Thoracic aorta (tissue), 2 donors: ENCODE measurements at regions not wholly inside any gene's neighbourhood (a gene's known extent, or its start where the extent isn't known, plus 50 kb on each side); places are given as distances from the start of the nearest gene placed in this dataset.

Source experiments
- ATAC-seq: fragments of 150-250 bp; one replicate; pipeline ENCODE4 v1.8.0; 2017; ENCODE audit warnings: low read depth; ENCODE audit not compliant: insufficient number of reproducible peaks, low FRiP score
- DNase-seq: peaks from one replicate; pipeline ENCODE4 v3.0.0-alpha.2; 2020; ENCODE audit warnings: low spot score
- H3K27ac ChIP-seq, 2 donors: fragments of 200-600 bp; sonication (generic); 1 replicate in 1 of 2; 2 replicates in 1 of 2; pipeline ENCODE4 v1.5.1; 2016; ENCODE audit warnings: mild to moderate bottlenecking in 2 of 2, moderate library complexity in 2 of 2
- H3K27me3 ChIP-seq: fragments of 200-600 bp; sonication (generic); replicated peaks from 2 replicates; pipeline ENCODE4 v1.6.0; 2016; ENCODE audit warnings: mild to moderate bottlenecking; ENCODE audit not compliant: insufficient read depth
- H3K36me3 ChIP-seq: fragments of 200-600 bp; sonication (generic); one replicate; pipeline ENCODE4 v1.5.1; 2016
- H3K4me1 ChIP-seq, 2 donors: fragments of 200-600 bp; sonication (generic); 1 replicate in 1 of 2; 2 replicates in 1 of 2; pipeline versions ENCODE4 v1.5.1 to v1.6.0; 2016; ENCODE audit warnings: low read depth in 2 of 2, mild to moderate bottlenecking in 1 of 2; ENCODE audit not compliant: control insufficient read depth in 1 of 2
- H3K4me3 ChIP-seq: fragments of 200-600 bp; sonication (generic); 2 replicates; pipeline ENCODE4 v1.5.1; 2016; ENCODE audit warnings: mild to moderate bottlenecking
- H3K9me3 ChIP-seq: fragments of 200-600 bp; sonication (generic); 2 replicates; pipeline ENCODE4 v1.5.1; 2016
- TF ChIP-seq, protein P1 (sequence below): fragments of 200-600 bp; sonication (generic); IDR thresholded peaks from one replicate; pipeline ENCODE4 v1.5.1; 2019; ENCODE audit warnings: antibody characterized with exemption

GRCh38 chr4:132245319-132245718 is 903.8 kb upstream of the PCDH10 start:
- H3K27ac ChIP-seq: no peak overlapping the region
- TF ChIP-seq, protein P1, sequence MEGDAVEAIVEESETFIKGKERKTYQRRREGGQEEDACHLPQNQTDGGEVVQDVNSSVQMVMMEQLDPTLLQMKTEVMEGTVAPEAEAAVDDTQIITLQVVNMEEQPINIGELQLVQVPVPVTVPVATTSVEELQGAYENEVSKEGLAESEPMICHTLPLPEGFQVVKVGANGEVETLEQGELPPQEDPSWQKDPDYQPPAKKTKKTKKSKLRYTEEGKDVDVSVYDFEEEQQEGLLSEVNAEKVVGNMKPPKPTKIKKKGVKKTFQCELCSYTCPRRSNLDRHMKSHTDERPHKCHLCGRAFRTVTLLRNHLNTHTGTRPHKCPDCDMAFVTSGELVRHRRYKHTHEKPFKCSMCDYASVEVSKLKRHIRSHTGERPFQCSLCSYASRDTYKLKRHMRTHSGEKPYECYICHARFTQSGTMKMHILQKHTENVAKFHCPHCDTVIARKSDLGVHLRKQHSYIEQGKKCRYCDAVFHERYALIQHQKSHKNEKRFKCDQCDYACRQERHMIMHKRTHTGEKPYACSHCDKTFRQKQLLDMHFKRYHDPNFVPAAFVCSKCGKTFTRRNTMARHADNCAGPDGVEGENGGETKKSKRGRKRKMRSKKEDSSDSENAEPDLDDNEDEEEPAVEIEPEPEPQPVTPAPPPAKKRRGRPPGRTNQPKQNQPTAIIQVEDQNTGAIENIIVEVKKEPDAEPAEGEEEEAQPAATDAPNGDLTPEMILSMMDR: no peak
- ATAC-seq (no peak), DNase-seq (no peak)
- H3K4me3 ChIP-seq: no peak overlapping the region
- no peaks in the 10 kb centered on the region for H3K27me3 ChIP-seq
- no peaks in the 10 kb centered on the region for H3K4me1 ChIP-seq
- no peaks in the 10 kb centered on the region for H3K9me3 ChIP-seq
- no peaks in the 10 kb centered on the region for H3K36me3 ChIP-seq

- TF ChIP-seq, protein P1: no peak
- DNase-seq (no peak), ATAC-seq (no peak)
- H3K36me3 ChIP-seq: no peaks in the 10 kb centered on the region
- H3K4me3 ChIP-seq: no peak overlapping the region
- H3K27me3 ChIP-seq: no peaks in the 10 kb centered on the region
- H3K27ac ChIP-seq: no peak overlapping the region
- no peaks in the 10 kb centered on the region for H3K9me3 ChIP-seq
- H3K4me1 ChIP-seq: no peaks in the 10 kb centered on the region
Observed at GRCh38 chr4:132264176-132264575, 884.9 kb upstream of the PCDH10 start.

DNA sequence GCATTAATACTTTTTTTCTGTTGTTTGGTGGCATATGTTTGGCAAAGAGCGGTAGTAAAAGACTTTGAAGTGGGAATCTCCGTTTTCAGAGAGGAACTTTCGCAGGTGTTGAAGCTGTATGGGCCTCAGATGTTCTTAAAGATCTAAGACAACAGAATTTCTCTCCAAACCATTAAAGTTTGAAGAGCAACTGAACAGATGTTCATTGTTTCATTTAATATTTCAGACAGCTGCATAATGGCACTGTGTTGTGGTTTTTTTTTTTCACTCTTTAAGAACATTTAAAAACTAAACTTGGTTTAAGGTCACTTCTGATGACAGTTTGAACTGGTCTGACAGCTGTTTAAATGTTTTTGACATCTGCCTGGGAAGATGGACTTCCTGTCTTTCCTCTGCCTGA is 882.7 kb upstream of the PCDH10 start:
- TF ChIP-seq, protein P1: no peak
- no peak for DNase-seq

GRCh38 chr4:132267321-132267720 is 881.8 kb upstream of the PCDH10 start:
- DNase-seq (no peak), ATAC-seq (no peak)
- no peaks in the 10 kb centered on the region for H3K27me3 ChIP-seq
- H3K9me3 ChIP-seq: no peaks in the 10 kb centered on the region
- no peak overlapping the region for H3K27ac ChIP-seq
- no peaks in the 10 kb centered on the region for H3K4me1 ChIP-seq
- TF ChIP-seq, protein P1: no peak
- no peaks in the 10 kb centered on the region for H3K36me3 ChIP-seq
- no peak overlapping the region for H3K4me3 ChIP-seq

More for the DNA sequence above, 882.7 kb upstream of the PCDH10 start:
- Histone ChIP-seq H3K27ac (no peak overlapping the region), H3K36me3 (no peaks in the 10 kb centered on the region), H3K4me1 (no peaks in the 10 kb centered on the region), H3K27me3 (no peaks in the 10 kb centered on the region), H3K4me3 (no peak overlapping the region), H3K9me3 (no peaks in the 10 kb centered on the region)
- ATAC-seq: no peak

GRCh38 chr4:132269303-132269990 is 879.6 kb upstream of the PCDH10 start:
- DNase-seq (no peak), ATAC-seq (no peak)
- Histone ChIP-seq H3K9me3 (no peaks in the 10 kb centered on the region), H3K27ac (no peak overlapping the region), H3K36me3 (no peaks in the 10 kb centered on the region), H3K27me3 (no peaks in the 10 kb centered on the region), H3K4me1 (no peaks in the 10 kb centered on the region), H3K4me3 (no peak overlapping the region)
- TF ChIP-seq, protein P1: no peak
